ENCODE measurements at regions not wholly inside any gene's neighbourhood (a gene's known extent, or its start where the extent isn't known, plus 50 kb on each side); places are given as distances from the start of the nearest gene placed in this dataset.

DNA sequence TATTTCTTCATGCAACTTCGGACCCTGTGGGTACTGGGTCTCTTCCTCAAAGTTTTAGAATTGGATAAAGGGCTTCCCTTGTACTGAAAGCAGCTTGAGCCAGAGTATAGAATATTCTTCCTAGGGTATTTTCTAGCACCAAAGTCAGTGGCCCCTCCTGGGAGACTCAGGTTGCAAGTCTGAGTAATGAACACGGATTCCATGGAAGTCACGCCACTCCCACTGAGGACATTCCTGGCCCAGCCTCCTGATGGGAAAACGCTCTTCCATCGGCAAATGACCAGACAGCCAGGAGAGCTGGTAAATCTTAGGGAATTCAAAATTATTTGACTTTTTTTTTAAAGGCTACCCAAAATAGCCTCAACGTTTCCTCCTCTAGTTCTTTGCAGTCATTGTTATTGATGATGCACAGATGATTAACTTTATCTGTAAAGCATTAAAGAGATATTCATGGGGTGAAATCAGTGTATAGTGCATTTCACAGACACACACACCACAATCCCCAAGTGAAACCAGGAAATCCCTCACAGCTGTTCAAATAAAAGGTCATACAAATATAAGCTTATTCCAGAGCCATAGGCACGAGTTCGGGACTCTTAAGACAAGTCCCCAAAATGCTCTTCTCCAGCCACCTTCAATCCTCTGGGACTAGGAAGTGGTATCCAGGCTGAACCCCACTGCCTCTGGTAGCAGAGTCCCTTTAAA, 248.8 kb downstream of the SOD2 start:
- FAIRE-seq (no peak), DNase-seq (ENCODE audit: insufficient read length, low spot score) (no peak)
- TF ChIP-seq, protein P1, sequence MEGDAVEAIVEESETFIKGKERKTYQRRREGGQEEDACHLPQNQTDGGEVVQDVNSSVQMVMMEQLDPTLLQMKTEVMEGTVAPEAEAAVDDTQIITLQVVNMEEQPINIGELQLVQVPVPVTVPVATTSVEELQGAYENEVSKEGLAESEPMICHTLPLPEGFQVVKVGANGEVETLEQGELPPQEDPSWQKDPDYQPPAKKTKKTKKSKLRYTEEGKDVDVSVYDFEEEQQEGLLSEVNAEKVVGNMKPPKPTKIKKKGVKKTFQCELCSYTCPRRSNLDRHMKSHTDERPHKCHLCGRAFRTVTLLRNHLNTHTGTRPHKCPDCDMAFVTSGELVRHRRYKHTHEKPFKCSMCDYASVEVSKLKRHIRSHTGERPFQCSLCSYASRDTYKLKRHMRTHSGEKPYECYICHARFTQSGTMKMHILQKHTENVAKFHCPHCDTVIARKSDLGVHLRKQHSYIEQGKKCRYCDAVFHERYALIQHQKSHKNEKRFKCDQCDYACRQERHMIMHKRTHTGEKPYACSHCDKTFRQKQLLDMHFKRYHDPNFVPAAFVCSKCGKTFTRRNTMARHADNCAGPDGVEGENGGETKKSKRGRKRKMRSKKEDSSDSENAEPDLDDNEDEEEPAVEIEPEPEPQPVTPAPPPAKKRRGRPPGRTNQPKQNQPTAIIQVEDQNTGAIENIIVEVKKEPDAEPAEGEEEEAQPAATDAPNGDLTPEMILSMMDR (IDR thresholded peaks at IDR 0.05; ENCODE audit: insufficient read depth, missing control alignments): no peak

DNA sequence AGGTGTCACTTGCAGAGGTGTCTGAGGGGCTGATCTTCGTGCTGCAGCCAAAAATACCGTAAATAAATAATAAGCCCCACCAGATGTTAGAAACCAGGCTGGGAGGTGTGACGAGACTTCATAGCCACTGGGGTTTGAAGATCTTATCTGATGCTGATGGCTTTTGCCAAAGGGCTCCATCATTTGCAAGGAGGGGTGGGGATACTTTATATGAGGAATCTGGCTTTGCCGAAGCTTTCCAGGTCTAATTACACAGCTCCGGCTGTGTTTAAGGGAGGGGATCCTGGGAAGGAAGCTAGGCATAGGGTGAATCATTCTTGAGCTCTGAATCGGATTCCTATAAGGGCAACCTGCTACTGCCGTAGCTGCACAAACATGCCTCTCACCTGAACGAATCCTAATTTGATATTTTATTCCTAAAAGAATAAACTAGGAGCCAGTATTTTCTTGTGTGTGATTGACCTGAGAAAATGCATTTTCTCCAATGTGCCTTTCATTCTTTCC, 249.6 kb downstream of the SOD2 start:
- FAIRE-seq (no peak), DNase-seq (ENCODE audit: insufficient read length, low spot score) (no peak)
- TF ChIP-seq, protein P1 (IDR thresholded peaks at IDR 0.05; ENCODE audit: insufficient read depth, missing control alignments): no peak

DNA sequence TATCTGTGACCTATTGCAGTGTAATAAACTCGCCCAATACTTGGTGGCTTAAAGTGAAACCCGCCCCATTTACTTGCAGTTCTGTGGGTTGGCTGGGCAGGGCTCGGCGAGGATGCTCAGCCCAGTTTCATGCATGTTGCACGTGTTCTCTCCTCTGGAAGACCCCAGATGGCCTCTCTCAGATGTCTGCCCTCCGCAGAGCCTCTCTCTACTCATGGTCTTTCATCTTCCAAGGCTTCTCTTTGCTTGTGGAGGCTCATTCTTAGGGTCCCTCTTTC, 251.4 kb downstream of the SOD2 start:
- TF ChIP-seq, protein P1 (IDR thresholded peaks at IDR 0.05; ENCODE audit: insufficient read depth, missing control alignments): no peak
- DNase-seq (ENCODE audit: insufficient read length, low spot score) (no peak), FAIRE-seq (no peak)

DNA sequence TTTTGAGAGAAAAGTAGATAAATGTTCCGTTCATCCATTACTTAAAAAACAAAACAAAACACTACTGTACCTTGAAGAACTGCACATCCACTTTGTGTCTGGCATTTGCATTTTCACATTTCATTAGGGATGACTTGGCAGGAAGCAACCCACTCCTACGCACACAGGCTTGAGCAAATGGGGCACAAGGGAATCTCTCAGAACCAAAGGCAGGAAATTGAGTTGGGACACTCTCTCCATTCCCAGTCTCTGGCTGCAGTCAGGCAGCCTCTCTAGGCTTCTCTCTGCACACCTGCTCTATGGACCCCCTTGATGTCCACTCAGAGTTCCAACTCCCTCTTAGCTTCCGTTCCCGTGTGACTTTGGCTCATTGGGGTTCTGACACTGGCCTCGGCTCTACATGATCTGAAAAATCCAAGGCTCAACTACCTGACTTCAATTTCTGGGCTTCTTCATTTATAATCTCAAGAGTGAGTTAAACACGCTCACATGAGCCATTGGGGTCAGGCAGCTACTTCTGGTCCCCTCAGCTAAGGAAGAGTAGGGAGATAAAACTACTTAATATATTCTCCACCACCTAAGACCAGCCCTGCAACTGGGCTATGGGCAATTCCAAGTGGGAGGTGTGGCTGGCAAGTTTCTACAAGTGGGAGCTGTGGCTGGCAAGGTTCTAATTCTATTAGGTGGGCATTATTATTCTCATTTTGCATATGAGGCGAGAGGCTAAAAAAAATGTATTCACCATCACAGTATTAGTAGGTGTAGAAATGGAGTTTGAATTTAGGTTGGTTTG, 251.9 kb downstream of the SOD2 start:
- TF ChIP-seq, protein P1 (IDR thresholded peaks at IDR 0.05; ENCODE audit: insufficient read depth, missing control alignments): no peak
- no peak for DNase-seq (ENCODE audit: insufficient read length, low spot score)
- FAIRE-seq: no peak

DNA sequence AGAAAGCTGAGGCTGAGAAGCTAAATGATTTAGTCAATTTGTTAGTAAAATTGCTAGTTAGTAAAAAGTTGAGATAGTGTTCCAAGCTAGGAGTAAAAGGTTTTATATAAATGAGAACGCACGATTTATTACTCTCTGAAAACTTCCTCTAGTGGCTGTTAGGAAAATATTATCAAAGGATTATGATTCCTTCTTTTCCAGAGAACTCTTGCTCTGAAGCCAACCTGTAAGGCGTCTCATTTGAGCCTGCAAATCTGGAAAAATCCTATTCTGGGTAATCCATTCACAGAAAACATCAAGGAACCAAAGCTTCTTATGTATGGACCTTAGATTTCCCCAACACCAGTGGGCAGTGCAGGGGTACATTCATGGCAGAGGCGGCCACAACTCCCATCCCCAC, 252.7 kb downstream of the SOD2 start:
- DNase-seq (ENCODE audit: insufficient read length, low spot score) (no peak), FAIRE-seq (no peak)
- TF ChIP-seq, protein P1 (IDR thresholded peaks at IDR 0.05; ENCODE audit: insufficient read depth, missing control alignments): no peak

DNA sequence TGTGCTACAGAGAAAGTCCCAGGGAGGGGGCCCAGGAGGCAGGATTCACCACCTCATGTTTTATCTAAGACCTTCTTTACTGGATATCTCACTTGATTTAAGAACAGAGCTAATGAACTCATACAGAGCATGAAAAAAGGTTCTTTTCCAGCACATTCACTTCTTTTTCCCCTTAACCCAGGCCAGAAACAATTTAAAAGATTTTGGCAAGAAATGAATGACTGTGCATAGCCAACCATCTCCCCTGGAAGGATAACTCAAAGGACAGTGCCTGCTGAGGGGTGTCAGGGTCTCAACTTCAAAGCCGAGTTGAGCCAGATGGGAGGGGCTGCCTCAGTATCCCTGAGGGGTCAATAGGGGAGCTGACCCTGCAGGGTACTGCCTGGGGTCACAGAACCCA, 253.4 kb downstream of the SOD2 start:
- TF ChIP-seq, protein P1 (IDR thresholded peaks at IDR 0.05; ENCODE audit: insufficient read depth, missing control alignments): no peak
- FAIRE-seq: no peak
- no peak for DNase-seq (ENCODE audit: insufficient read length, low spot score)

DNA sequence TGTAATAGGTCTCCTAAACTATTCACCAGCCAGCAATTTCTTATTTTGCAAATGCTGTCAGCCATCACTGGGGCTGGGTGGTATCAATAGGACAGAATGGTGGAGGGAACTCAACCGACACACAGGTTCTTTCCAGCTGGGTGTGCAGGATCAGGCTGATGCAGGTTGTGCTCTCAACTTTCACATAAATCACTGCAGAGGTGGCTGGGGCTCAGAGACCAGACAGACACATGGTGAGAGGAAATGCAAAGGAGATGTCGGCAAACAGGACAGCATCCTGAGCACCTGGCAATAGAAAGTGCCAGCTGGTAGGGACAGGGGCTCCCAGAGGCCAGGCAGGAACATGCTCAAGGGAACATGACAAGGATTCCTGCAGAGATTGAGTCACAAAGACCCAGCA, 254.9 kb downstream of the SOD2 start:
- DNase-seq (ENCODE audit: insufficient read length, low spot score): no peak

More for the DNA sequence above, 254.9 kb downstream of the SOD2 start:
- FAIRE-seq: no peak
- TF ChIP-seq, protein P1 (IDR thresholded peaks at IDR 0.05; ENCODE audit: insufficient read depth, missing control alignments): no peak
